ENCODE measurements at regions not wholly inside any gene's neighbourhood (a gene's known extent, or its start where the extent isn't known, plus 50 kb on each side); places are given as distances from the start of the nearest gene placed in this dataset.

DNA sequence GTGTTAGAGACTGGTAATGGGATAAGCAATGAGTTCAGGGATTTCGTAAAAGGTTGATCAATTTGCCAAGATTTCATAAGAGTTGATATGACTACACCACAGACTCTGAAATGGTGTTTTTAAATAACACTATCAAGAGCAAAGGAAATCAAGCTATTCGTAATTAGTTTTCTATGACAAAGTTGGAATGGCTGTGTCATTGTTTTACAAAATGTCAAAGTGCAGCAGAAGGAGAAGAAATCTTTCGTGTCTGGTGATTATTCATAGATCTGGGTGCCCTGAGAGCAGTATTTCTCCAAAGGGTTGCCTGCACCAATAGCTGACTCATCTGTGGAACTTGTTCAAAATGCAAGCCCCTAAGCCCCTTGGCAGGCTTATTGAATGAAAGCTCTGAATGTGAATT lies 70.1 kb downstream of the NABP1 start:
- no peak overlapping the region for H3K4me3 ChIP-seq (ENCODE audit: low read depth, low read length)
- TF ChIP-seq CTCF (IDR thresholded peaks at IDR 0.05; ENCODE audit: borderline replicate concordance, insufficient read depth, low read depth, low read length) = no peak

GRCh38 chr2:191748528-191749180 lies 70.7 kb downstream of the NABP1 start:
- H3K4me3 ChIP-seq (ENCODE audit: low read depth, low read length) = no peak overlapping the region
- no peak for TF ChIP-seq CTCF (IDR thresholded peaks at IDR 0.05; ENCODE audit: borderline replicate concordance, insufficient read depth, low read depth, low read length)

GRCh38 chr2:191749181-191749540 lies 71.2 kb downstream of the NABP1 start:
- H3K4me3 ChIP-seq (ENCODE audit: low read depth, low read length) = no peak overlapping the region
- TF ChIP-seq CTCF (IDR thresholded peaks at IDR 0.05; ENCODE audit: borderline replicate concordance, insufficient read depth, low read depth, low read length) = no peak

GRCh38 chr2:191754103-191754502 lies 76.2 kb downstream of the NABP1 start:
- H3K4me3 ChIP-seq (ENCODE audit: low read depth, low read length) = no peak overlapping the region
- no peak for TF ChIP-seq CTCF (IDR thresholded peaks at IDR 0.05; ENCODE audit: borderline replicate concordance, insufficient read depth, low read depth, low read length)

DNA sequence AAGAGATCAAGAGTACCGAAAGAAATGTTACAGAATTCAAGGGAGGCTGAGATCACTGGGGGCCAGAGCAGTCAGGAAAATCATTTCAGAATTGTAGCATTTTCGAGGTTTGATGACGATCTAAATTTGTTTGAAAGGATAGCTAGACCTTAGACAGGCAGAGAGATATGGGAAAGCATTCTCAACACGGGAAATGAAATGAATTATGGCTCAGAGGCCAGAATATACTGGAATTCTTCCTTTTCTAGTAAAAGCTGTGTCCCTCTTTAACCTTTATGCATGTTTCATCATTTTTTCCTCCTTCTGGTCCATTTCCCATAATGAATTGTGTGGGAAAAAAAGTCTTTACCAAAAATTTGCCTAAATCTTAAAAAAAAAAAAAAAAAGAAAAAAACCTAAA lies 78.8 kb downstream of the NABP1 start:
- no peak overlapping the region for H3K4me3 ChIP-seq (ENCODE audit: low read depth, low read length)
- no peak for TF ChIP-seq CTCF (IDR thresholded peaks at IDR 0.05; ENCODE audit: borderline replicate concordance, insufficient read depth, low read depth, low read length)

DNA sequence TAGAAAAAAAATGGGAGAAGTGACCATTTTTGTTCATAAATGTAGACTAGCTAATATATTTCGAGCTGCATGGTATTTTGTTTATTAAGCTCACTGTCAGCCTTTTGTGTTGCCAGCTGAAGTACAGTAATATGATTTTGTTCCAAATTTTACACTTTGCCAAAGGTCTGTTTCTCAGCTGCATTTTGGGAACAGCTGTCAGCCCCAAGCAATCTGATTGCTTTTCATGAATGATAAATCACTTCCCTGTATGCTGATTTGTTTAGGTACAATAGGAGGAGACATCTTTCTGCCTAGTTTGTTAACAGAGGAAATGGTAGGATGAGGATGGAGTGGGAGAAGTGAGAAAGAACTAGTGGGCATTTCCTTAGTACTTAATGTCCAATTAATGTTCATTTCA lies 79.3 kb downstream of the NABP1 start:
- H3K4me3 ChIP-seq (ENCODE audit: low read depth, low read length) = no peak overlapping the region
- no peak for TF ChIP-seq CTCF (IDR thresholded peaks at IDR 0.05; ENCODE audit: borderline replicate concordance, insufficient read depth, low read depth, low read length)

All from GM12875 (cell line).